OCI-LY1 (cell line): ENCODE measurements at regions not wholly inside any gene's neighbourhood (a gene's known extent, or its start where the extent isn't known, plus 50 kb on each side); places are given as distances from the start of the nearest gene placed in this dataset.

ENCODE experiments used
- H2AFZ ChIP-seq: fragments of 200-600 bp; sonication (generic), shearing (Covaris generic); 2 replicates; pipeline ENCODE4 v1.6.0; 2014; ENCODE audit warnings: antibody characterized with exemption, mild to moderate bottlenecking, low read length
- H3F3A ChIP-seq: fragments of 200-600 bp; sonication (generic), shearing (Covaris generic); 2 replicates; pipeline ENCODE4 v1.6.0; 2014; ENCODE audit warnings: mild to moderate bottlenecking, antibody characterized with exemption, low read length, moderate library complexity; ENCODE audit not compliant: insufficient read depth
- H3K27ac ChIP-seq: fragments of 200-600 bp; sonication (generic); 2 replicates; pipeline ENCODE4 v1.5.1; 2014; ENCODE audit warnings: low read length, mixed run types, mild to moderate bottlenecking, low read depth; ENCODE audit not compliant: poor library complexity, severe bottlenecking
- H3K27me3 ChIP-seq: fragments of 200-600 bp; sonication (generic); 2 replicates; pipeline ENCODE4 v1.6.0; 2014; ENCODE audit warnings: antibody characterized with exemption, mild to moderate bottlenecking, low read length, moderate library complexity; ENCODE audit not compliant: insufficient read depth
- H3K36me3 ChIP-seq: fragments of 200-600 bp; sonication (generic); 2 replicates; pipeline ENCODE4 v1.6.1; 2014; ENCODE audit warnings: mild to moderate bottlenecking, antibody characterized with exemption, low read length, moderate library complexity, mixed read lengths; ENCODE audit not compliant: insufficient read depth
- H3K4me1 ChIP-seq: fragments of 200-600 bp; sonication (generic); 2 replicates; pipeline ENCODE4 v1.5.1; 2014; ENCODE audit warnings: mild to moderate bottlenecking, low read length, moderate library complexity; ENCODE audit not compliant: insufficient read depth, severe bottlenecking
- H3K4me2 ChIP-seq: fragments of 200-600 bp; sonication (generic), shearing (Covaris generic); 2 replicates; pipeline ENCODE4 v1.6.1; 2014; ENCODE audit warnings: low read length
- H3K4me3 ChIP-seq: fragments of 200-600 bp; sonication (generic); 2 replicates; pipeline ENCODE4 v1.5.1; 2014; ENCODE audit warnings: low read length, low read depth, mild to moderate bottlenecking, mixed read lengths; ENCODE audit not compliant: poor library complexity, severe bottlenecking
- H3K79me2 ChIP-seq: fragments of 200-600 bp; shearing (Covaris generic); 2 replicates; pipeline ENCODE4 v1.6.1; 2016; ENCODE audit warnings: mixed run types, low read length, mixed read lengths; ENCODE audit not compliant: insufficient read depth
- H3K9ac ChIP-seq: fragments of 200-600 bp; sonication (generic), shearing (Covaris generic); 2 replicates; pipeline ENCODE4 v1.6.1; 2014; ENCODE audit warnings: mild to moderate bottlenecking, low read length, mixed read lengths
- H3K9me2 ChIP-seq: fragments of 200-600 bp; sonication (generic), shearing (Covaris generic); 2 replicates; pipeline ENCODE4 v1.6.1; 2014; ENCODE audit warnings: low read depth, mild to moderate bottlenecking, low read length, mixed read lengths
- H3K9me3 ChIP-seq: fragments of 200-600 bp; shearing (Covaris generic); 2 replicates; pipeline ENCODE4 v1.6.1; 2014; ENCODE audit warnings: low read length, mixed read lengths
- H4K20me1 ChIP-seq: fragments of 200-600 bp; sonication (generic), shearing (Covaris generic); 2 replicates; pipeline ENCODE4 v1.6.0; 2016; ENCODE audit warnings: mild to moderate bottlenecking, low read length; ENCODE audit not compliant: insufficient read depth
- CTCF ChIP-seq: fragments of 200-600 bp; sonication (generic), shearing (Covaris generic); IDR thresholded peaks from 2 replicates; pipeline ENCODE4 v1.5.1; 2017; ENCODE audit warnings: mild to moderate bottlenecking, antibody characterized with exemption, low read length, moderate library complexity, mixed read lengths
- EZH2 ChIP-seq: fragments of 200-600 bp; sonication (generic), shearing (Covaris generic); IDR thresholded peaks from 2 replicates; pipeline ENCODE4 v1.8.0; 2017; ENCODE audit warnings: borderline replicate concordance, mixed run types, mild to moderate bottlenecking, antibody characterized with exemption, low read length, moderate library complexity, mixed read lengths

DNA sequence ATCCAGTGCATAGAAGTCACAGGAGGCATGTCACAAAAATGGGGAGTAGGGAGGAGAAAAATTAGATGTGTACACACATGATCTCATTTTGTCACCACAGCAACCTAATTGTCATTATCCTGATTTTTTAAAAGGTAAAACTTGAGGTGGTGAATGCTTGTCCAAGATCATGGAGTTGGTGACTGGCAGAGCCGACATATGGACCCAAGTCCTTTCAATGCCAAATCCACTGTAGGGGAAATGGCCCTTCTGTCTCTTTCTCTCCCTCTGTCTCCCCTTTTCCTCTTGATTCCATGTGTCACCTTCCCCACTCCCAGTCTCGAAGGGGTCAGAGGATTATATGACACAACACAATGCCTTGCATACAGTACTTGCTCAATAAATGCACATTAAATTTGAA lies 65.7 kb upstream of the JUN start:
- H4K20me1 ChIP-seq: no peaks in the 10 kb centered on the region
- H3K36me3 ChIP-seq: no peaks in the 10 kb centered on the region
- TF ChIP-seq CTCF (no peak), EZH2 (no peak)
- no peak overlapping the region for H3K9ac ChIP-seq
- no peak overlapping the region for H3K4me2 ChIP-seq
- no peak overlapping the region for H3K27ac ChIP-seq
- no peak overlapping the region for H3K4me3 ChIP-seq
- no peak overlapping the region for H2AFZ ChIP-seq
- H3K79me2 ChIP-seq: no peaks in the 10 kb centered on the region
- H3K27me3 ChIP-seq: no peaks in the 10 kb centered on the region
- no peaks in the 10 kb centered on the region for H3K4me1 ChIP-seq
- no peaks in the 10 kb centered on the region for H3K9me3 ChIP-seq
- H3K9me2 ChIP-seq: no peaks in the 10 kb centered on the region
- H3F3A ChIP-seq: no peaks in the 10 kb centered on the region

- Histone ChIP-seq H2AFZ (no peak overlapping the region), H3K27me3 (no peaks in the 10 kb centered on the region), H3K4me2 (no peak overlapping the region), H3K4me3 (no peak overlapping the region), H3K36me3 (no peaks in the 10 kb centered on the region), H3K4me1 (no peaks in the 10 kb centered on the region), H3K9me2 (no peaks in the 10 kb centered on the region), H3F3A (no peaks in the 10 kb centered on the region), H4K20me1 (no peaks in the 10 kb centered on the region), H3K79me2 (no peaks in the 10 kb centered on the region), H3K27ac (no peak overlapping the region), H3K9me3 (no peaks in the 10 kb centered on the region), H3K9ac (no peak overlapping the region)
- no peak for TF ChIP-seq EZH2
Measured at GRCh38 chr1:58850636-58851035, 66.8 kb upstream of the JUN start.

- Histone ChIP-seq H3K4me2 (no peak overlapping the region), H3K9me2 (no peaks in the 10 kb centered on the region), H3K79me2 (no peaks in the 10 kb centered on the region), H3K27me3 (no peaks in the 10 kb centered on the region), H3K9ac (no peak overlapping the region), H3K27ac (no peak overlapping the region), H3F3A (no peaks in the 10 kb centered on the region), H2AFZ (no peak overlapping the region), H3K9me3 (no peaks in the 10 kb centered on the region), H3K36me3 (no peaks in the 10 kb centered on the region), H3K4me3 (no peak overlapping the region), H4K20me1 (no peaks in the 10 kb centered on the region), H3K4me1 (no peaks in the 10 kb centered on the region)
- TF ChIP-seq EZH2 (no peak), CTCF (no peak)
Measured at GRCh38 chr1:58852731-58853485, 69.1 kb upstream of the JUN start.

- H3K27ac ChIP-seq: no peak overlapping the region
Measured at GRCh38 chr1:58854576-58854975, 70.7 kb upstream of the JUN start.

More at GRCh38 chr1:58854576-58854975, 70.7 kb upstream of the JUN start:
- no peak overlapping the region for H3K4me3 ChIP-seq
- H3F3A ChIP-seq: no peaks in the 10 kb centered on the region
- H3K9ac ChIP-seq: no peak overlapping the region
- H3K9me3 ChIP-seq: no peaks in the 10 kb centered on the region
- H3K79me2 ChIP-seq: no peaks in the 10 kb centered on the region
- TF ChIP-seq CTCF (no peak), EZH2 (no peak)
- no peaks in the 10 kb centered on the region for H4K20me1 ChIP-seq
- H2AFZ ChIP-seq: no peak overlapping the region
- H3K4me1 ChIP-seq: no peaks in the 10 kb centered on the region
- H3K27me3 ChIP-seq: no peaks in the 10 kb centered on the region
- no peaks in the 10 kb centered on the region for H3K9me2 ChIP-seq
- H3K36me3 ChIP-seq: no peaks in the 10 kb centered on the region
- no peak overlapping the region for H3K4me2 ChIP-seq
